A673 (cell line): ENCODE measurements at regions not wholly inside any gene's neighbourhood (a gene's known extent, or its start where the extent isn't known, plus 50 kb on each side); places are given as distances from the start of the nearest gene placed in this dataset.

Experiments
- BruUV-seq: library from RNA; stranded (reverse); fragments of 400-500 nt; replicated peaks from 2 replicates; lab custom pipeline; 2021; lab: Mats Ljungman, UMichigan
- CTCF ChIA-PET: fragments of 300-600 bp; sonication (Branson Sonifier 250); formaldehyde crosslinking; loops from one replicate; lab custom pipeline; 2022; ENCODE audit warnings: antibody characterized with exemption; lab: Charles Lee
- POLR2A ChIA-PET: fragments of 300-600 bp; sonication (Branson Sonifier 250); formaldehyde crosslinking; loops from one replicate; lab custom pipeline; 2022; ENCODE audit warnings: antibody characterized with exemption; ENCODE audit not compliant: low non-redundant PET; lab: Charles Lee
- DNase-seq: peaks from one replicate; pipeline ENCODE4 v3.0.0-alpha.2; 2015; ENCODE audit warnings: low spot score
- H3K27ac ChIP-seq: fragments of 200-600 bp; sonication (generic); 2 replicates; pipeline ENCODE4 v1.5.1; 2016; ENCODE audit warnings: mixed run types, low read depth, mild to moderate bottlenecking, mixed read lengths, antibody characterized with exemption, low read length; ENCODE audit not compliant: poor library complexity, severe bottlenecking
- H3K27me3 ChIP-seq: fragments of 200-600 bp; sonication (generic); replicated peaks from 2 replicates; pipeline ENCODE4 v1.6.1; 2017; ENCODE audit warnings: mixed run types, low read depth, mild to moderate bottlenecking, mixed read lengths, antibody characterized with exemption, low read length; ENCODE audit not compliant: insufficient read depth, poor library complexity
- H3K36me3 ChIP-seq: fragments of 200-600 bp; sonication (generic); 2 replicates; pipeline ENCODE4 v1.6.1; 2016; ENCODE audit warnings: mixed run types, mild to moderate bottlenecking, mixed read lengths, antibody characterized with exemption, low read length; ENCODE audit not compliant: insufficient read depth, poor library complexity, severe bottlenecking
- H3K4me1 ChIP-seq: fragments of 200-600 bp; sonication (generic); 2 replicates; pipeline ENCODE4 v1.6.1; 2017; ENCODE audit warnings: mixed run types, mild to moderate bottlenecking, mixed read lengths, antibody characterized with exemption, low read length; ENCODE audit not compliant: insufficient read depth, poor library complexity, severe bottlenecking
- H3K4me3 ChIP-seq: fragments of 200-600 bp; sonication (generic); 2 replicates; pipeline ENCODE4 v1.5.1; 2016; ENCODE audit warnings: low read depth, mixed run types, mild to moderate bottlenecking, mixed read lengths, low read length; ENCODE audit not compliant: poor library complexity, severe bottlenecking
- H3K9me3 ChIP-seq: fragments of 200-600 bp; sonication (generic); 2 replicates; pipeline ENCODE4 v1.6.1; 2016; ENCODE audit warnings: mixed run types, low read depth, mild to moderate bottlenecking, mixed read lengths, antibody characterized with exemption, low read length; ENCODE audit not compliant: poor library complexity, severe bottlenecking
- CTCF ChIP-seq: fragments of 300-800, 200-600 bp; sonication (generic); conservative IDR thresholded peaks from 2 replicates; pipeline ENCODE4 v1.5.1; 2017; ENCODE audit warnings: low read depth, mild to moderate bottlenecking, antibody characterized with exemption, low read length, moderate library complexity, mixed read lengths
- EZH2 ChIP-seq: fragments of 200-600 bp; sonication (generic); IDR thresholded peaks from 2 replicates; pipeline ENCODE4 v1.6.1; 2017; ENCODE audit warnings: borderline replicate concordance, low read depth, mild to moderate bottlenecking, mixed read lengths, antibody characterized with exemption, low read length; ENCODE audit not compliant: poor library complexity, severe bottlenecking
- intact Hi-C: fragments of 100-400 bp; cut with micrococcal nuclease; formaldehyde crosslinking; loops from one replicate; pipeline ENCODE4 v1.10.0; 2022; ENCODE audit not compliant: unreplicated experiment

GRCh38 chr1:93751377-93752250 is 70.0 kb upstream of the BCAR3 start:
- POLR2A ChIA-PET = no interaction called here
- H3K27me3 ChIP-seq = no peaks in the 10 kb centered on the region
- H3K4me1 ChIP-seq = no peaks in the 10 kb centered on the region
- CTCF ChIA-PET = no interaction called here
- TF ChIP-seq EZH2 = no peak
- H3K9me3 ChIP-seq = no peaks in the 10 kb centered on the region
- no TSS peak for BruUV-seq
- H3K27ac ChIP-seq = no peak overlapping the region
- DNase-seq = no peak
- no peaks in the 10 kb centered on the region for H3K36me3 ChIP-seq
- H3K4me3 ChIP-seq = no peak overlapping the region
- intact Hi-C loops = no loop called here

GRCh38 chr1:93750955-93751354 is 69.3 kb upstream of the BCAR3 start:
- Histone ChIP-seq H3K9me3 (no peaks in the 10 kb centered on the region), H3K36me3 (no peaks in the 10 kb centered on the region), H3K4me1 (no peaks in the 10 kb centered on the region), H3K4me3 (no peak overlapping the region), H3K27me3 (no peaks in the 10 kb centered on the region), H3K27ac (no peak overlapping the region)
- DNase-seq = no peak
- no peak for TF ChIP-seq CTCF
- no peak for TF ChIP-seq EZH2
- intact Hi-C loops = no loop called here
- CTCF ChIA-PET = no interaction called here
- POLR2A ChIA-PET = no interaction called here
- no TSS peak for BruUV-seq

GRCh38 chr1:93749894-93750301 is 68.3 kb upstream of the BCAR3 start:
- no peak for DNase-seq
- TF ChIP-seq EZH2 (no peak), CTCF (peak; percentile 25; the same call in 1 of the 2 replicates)
- Histone ChIP-seq H3K36me3 (no peaks in the 10 kb centered on the region), H3K4me3 (no peak overlapping the region), H3K27ac (no peak overlapping the region), H3K9me3 (no peaks in the 10 kb centered on the region), H3K4me1 (no peaks in the 10 kb centered on the region), H3K27me3 (no peaks in the 10 kb centered on the region)
- intact Hi-C loops = no loop called here
- CTCF ChIA-PET = no interaction called here
- no TSS peak for BruUV-seq
- POLR2A ChIA-PET = no interaction called here
